ENCODE measurements at regions not wholly inside any gene's neighbourhood (a gene's known extent, or its start where the extent isn't known, plus 50 kb on each side); places are given as distances from the start of the nearest gene placed in this dataset.

DNA sequence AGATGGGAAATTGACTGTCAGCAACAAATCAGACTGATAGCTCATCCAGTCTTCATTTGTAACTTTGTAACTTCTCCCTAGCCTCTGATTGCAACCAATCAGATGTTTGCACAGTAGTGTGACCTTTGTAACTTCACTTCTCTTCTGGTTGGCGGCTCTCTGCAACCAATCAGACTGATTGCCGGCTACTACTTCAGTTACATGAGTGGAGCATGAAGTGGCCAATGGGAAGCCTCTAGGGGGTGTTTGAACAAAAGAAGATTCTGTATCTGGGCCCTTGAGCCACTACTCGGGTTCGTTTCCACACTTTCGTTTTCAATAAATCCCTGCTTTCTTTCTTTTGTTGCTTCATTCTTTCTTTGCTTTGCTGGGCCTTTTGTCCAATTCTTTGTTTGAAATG is 1285.8 kb downstream of the TECRL start:
- no peak for TF ChIP-seq CTCF (IDR thresholded peaks at IDR 0.05; ENCODE audit: low read depth, low read length, missing control alignments)
- H3K4me3 ChIP-seq (ENCODE audit: low read depth, low read length), result no peak overlapping the region
- in situ Hi-C loops (cut with HindIII; ENCODE audit: low sequenced_read_pairs), result no loop called here
- no peak for DNase-seq (ENCODE audit: low read depth)

DNA sequence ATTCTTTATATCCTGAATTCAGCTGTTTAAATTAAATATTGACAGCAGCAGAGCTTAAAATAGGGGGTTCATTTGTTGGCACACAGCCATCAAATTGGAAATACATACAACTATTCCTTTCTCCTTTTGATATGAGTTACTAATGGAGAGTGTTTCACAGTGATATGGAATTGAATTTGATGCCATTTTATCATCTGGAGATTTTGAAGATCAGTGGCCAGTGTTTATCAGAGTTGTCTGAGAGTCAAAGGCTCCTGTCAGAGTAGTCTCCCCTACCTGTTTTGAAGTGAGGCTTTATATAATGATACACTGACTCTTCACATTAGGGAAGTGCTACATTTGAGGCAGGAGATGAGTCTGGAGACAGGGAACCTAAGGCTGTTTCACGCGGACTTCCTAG is 1286.3 kb downstream of the TECRL start:
- TF ChIP-seq CTCF (IDR thresholded peaks at IDR 0.05; ENCODE audit: low read depth, low read length, missing control alignments), result no peak
- no peak for DNase-seq (ENCODE audit: low read depth)
- H3K4me3 ChIP-seq (ENCODE audit: low read depth, low read length), result no peak overlapping the region
- in situ Hi-C loops (cut with HindIII; ENCODE audit: low sequenced_read_pairs), result no loop called here

DNA sequence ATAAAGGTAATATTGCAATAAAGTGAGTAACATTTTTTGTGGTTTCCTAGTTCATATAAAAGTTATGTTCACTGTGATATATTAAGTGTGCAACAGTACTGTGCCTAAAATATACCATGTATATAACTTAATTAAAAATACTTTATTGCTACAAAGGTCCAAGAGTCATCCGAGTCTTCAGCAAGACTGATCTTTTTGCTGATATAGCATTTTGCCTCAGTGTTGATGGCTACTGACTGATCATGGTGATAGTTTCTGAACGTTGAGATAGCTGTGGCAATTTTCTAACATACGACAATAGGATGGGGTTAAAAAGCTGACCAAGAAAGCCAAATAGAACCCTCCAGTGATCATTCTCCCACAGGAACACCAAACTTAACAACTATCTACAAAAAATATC is 1302.7 kb downstream of the TECRL start:
- no peak for TF ChIP-seq CTCF (IDR thresholded peaks at IDR 0.05; ENCODE audit: low read depth, low read length, missing control alignments)
- in situ Hi-C loops (cut with HindIII; ENCODE audit: low sequenced_read_pairs), result no loop called here

GRCh38 chr4:63105839-63106238 is 1303.4 kb downstream of the TECRL start:
- DNase-seq (ENCODE audit: low read depth), result no peak
- TF ChIP-seq CTCF (IDR thresholded peaks at IDR 0.05; ENCODE audit: low read depth, low read length, missing control alignments), result no peak
- in situ Hi-C loops (cut with HindIII; ENCODE audit: low sequenced_read_pairs), result no loop called here
- no peak overlapping the region for H3K4me3 ChIP-seq (ENCODE audit: low read depth, low read length)

More for the DNA sequence above, 1302.7 kb downstream of the TECRL start:
- no peak overlapping the region for H3K4me3 ChIP-seq (ENCODE audit: low read depth, low read length)
- no peak for DNase-seq (ENCODE audit: low read depth)

GRCh38 chr4:63090641-63091040 is 1318.6 kb downstream of the TECRL start:
- no peak for DNase-seq (ENCODE audit: low read depth)
- no peak for TF ChIP-seq CTCF (IDR thresholded peaks at IDR 0.05; ENCODE audit: low read depth, low read length, missing control alignments)
- in situ Hi-C loops (cut with HindIII; ENCODE audit: low sequenced_read_pairs), result no loop called here
- H3K4me3 ChIP-seq (ENCODE audit: low read depth, low read length), result no peak overlapping the region

DNA sequence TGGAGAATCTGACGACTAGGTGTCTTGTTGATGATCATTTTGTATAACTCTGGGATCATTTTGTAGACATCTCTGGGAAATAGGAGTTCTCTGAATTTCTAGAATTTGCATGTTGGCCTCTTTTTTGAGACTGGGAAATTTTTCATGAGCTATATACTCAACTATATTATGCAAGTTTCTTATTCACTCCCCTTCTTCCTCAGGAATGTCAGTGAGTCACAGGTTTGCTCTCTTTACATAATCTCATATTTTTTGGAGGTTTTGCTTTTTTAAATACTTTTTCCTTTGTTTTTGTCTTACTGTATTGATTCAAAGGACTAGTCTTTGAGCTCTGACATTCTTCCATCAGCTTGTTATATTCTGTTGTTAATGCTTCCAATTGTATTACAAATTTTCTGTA is 1324.2 kb downstream of the TECRL start:
- DNase-seq (ENCODE audit: low read depth), result no peak
- in situ Hi-C loops (cut with HindIII; ENCODE audit: low sequenced_read_pairs), result no loop called here
- H3K4me3 ChIP-seq (ENCODE audit: low read depth, low read length), result no peak overlapping the region
- TF ChIP-seq CTCF (IDR thresholded peaks at IDR 0.05; ENCODE audit: low read depth, low read length, missing control alignments), result no peak

DNA sequence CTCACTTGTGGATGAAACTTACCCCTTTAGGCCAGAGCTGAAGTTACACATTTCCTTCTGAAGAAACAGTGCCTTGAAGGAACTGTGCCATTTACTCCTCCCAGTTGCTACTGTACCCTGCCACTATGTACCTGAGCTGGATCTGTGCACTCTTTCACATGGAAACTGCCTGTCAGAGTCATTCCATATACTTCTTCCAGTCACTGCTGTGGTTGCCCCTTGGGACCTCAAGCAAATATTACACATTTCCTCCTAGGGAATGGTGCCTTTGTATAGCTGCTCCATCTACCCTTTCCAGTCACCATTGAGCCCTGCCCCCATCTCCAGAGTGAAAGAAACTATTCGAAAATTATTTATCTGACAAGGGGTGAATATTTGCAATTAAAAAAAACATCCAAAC is 1328.3 kb downstream of the TECRL start:
- in situ Hi-C loops (cut with HindIII; ENCODE audit: low sequenced_read_pairs), result no loop called here
- H3K4me3 ChIP-seq (ENCODE audit: low read depth, low read length), result no peak overlapping the region
- no peak for DNase-seq (ENCODE audit: low read depth)
- no peak for TF ChIP-seq CTCF (IDR thresholded peaks at IDR 0.05; ENCODE audit: low read depth, low read length, missing control alignments)
